ENCODE measurements at regions not wholly inside any gene's neighbourhood (a gene's known extent, or its start where the extent isn't known, plus 50 kb on each side); places are given as distances from the start of the nearest gene placed in this dataset.
"Not testable (repeated sequence)": the region's sequence is repeated elsewhere in the genome, so short reads cannot be mapped to it uniquely, and the experiment has no call there.

DNA sequence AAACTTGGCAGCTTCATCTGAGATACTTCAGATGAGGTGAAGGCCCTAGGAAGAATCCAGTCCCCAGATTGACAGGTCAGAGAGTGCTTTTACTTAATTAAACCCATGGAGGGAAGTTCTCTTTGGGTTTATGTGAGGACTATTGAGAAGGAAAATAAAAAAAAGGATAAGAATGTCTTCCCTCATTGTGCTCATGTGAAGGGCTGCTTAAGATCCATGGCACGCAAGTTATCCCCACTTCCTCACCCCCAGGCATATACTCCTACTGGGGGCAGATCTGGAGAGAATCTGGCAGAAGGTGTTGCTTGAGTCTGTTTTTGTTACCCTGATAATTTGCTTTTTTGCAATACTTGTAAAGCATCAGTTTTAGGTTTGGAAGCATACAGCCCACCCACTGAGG is 322.9 kb upstream of the TFAP2D start:
- DNase-seq (ENCODE audit: low spot score): no peak
- TF ChIP-seq, protein P1, sequence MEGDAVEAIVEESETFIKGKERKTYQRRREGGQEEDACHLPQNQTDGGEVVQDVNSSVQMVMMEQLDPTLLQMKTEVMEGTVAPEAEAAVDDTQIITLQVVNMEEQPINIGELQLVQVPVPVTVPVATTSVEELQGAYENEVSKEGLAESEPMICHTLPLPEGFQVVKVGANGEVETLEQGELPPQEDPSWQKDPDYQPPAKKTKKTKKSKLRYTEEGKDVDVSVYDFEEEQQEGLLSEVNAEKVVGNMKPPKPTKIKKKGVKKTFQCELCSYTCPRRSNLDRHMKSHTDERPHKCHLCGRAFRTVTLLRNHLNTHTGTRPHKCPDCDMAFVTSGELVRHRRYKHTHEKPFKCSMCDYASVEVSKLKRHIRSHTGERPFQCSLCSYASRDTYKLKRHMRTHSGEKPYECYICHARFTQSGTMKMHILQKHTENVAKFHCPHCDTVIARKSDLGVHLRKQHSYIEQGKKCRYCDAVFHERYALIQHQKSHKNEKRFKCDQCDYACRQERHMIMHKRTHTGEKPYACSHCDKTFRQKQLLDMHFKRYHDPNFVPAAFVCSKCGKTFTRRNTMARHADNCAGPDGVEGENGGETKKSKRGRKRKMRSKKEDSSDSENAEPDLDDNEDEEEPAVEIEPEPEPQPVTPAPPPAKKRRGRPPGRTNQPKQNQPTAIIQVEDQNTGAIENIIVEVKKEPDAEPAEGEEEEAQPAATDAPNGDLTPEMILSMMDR (IDR thresholded peaks at IDR 0.05; ENCODE audit: extremely low read depth, missing control alignments): no peak

DNA sequence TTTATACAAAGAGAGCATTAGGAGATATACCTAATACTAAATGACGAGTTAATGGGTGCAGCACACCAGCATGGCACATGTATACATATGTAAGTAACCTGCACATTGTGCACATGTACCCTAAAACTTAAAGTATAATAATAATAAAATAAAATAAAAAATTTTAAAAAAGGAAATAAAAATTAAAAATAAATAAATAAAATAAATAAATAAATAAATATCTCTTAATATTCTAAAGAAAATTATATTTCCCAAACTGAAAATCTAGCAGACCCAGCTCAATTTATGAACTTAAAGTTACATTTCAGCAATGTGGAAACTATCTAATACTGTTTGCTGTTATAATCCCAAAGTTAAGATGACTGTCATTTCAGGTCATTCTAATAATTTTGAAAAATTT is 319.2 kb upstream of the TFAP2D start:
- not testable (repeated sequence) for DNase-seq (ENCODE audit: low spot score)

GRCh38 chr6:50404643-50405042 is 308.7 kb upstream of the TFAP2D start:
- DNase-seq (ENCODE audit: low spot score): no peak
- TF ChIP-seq, protein P1 (IDR thresholded peaks at IDR 0.05; ENCODE audit: extremely low read depth, missing control alignments): no peak

GRCh38 chr6:50410579-50410978 is 302.7 kb upstream of the TFAP2D start:
- TF ChIP-seq, protein P1 (IDR thresholded peaks at IDR 0.05; ENCODE audit: extremely low read depth, missing control alignments): no peak
- DNase-seq (ENCODE audit: low spot score): no peak

DNA sequence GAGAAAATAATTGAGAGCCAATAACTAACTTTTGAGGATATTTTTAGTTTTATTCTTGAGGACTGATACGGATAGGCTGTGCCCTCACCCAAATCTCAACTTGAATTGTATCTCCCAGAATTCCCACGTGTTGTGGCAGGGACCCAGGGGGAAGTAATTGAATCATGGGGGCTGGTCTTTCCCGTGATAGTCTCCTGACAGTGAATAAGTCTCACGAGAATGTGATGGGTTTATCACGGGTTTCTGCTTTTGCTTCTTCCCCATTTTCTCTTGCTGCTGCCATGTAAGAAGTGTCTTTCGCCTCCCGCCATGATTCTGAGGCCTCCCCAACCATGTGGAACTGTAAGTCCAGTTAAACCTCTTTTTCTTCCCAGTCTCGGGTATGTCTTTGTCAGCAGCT is 292.3 kb upstream of the TFAP2D start:
- not testable (repeated sequence) for DNase-seq (ENCODE audit: low spot score)

GRCh38 chr6:50427267-50427666 is 286.1 kb upstream of the TFAP2D start:
- no peak for DNase-seq (ENCODE audit: low spot score)
- TF ChIP-seq, protein P1 (IDR thresholded peaks at IDR 0.05; ENCODE audit: extremely low read depth, missing control alignments): no peak

DNA sequence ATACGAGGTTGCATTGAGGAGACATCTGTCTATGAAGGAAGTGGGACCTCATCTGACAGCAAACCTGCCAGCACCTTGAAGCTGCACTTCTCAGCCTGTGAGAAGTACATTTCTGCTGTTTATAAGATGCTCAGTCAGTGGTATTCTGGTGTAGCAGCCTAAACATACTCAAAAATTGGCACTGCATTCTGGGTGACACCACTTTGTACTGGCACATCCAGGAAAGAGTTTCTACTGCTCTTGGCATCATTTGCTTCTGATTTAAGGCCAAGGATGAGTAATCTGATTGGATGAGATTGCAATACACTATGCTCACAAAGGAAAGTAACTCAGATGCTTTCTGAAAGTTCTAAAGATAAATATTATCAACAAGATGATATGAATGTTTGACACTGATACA is 275.4 kb upstream of the TFAP2D start:
- TF ChIP-seq, protein P1 (IDR thresholded peaks at IDR 0.05; ENCODE audit: extremely low read depth, missing control alignments): no peak
- DNase-seq (ENCODE audit: low spot score): no peak

GRCh38 chr6:50442531-50443040 is 270.7 kb upstream of the TFAP2D start:
- TF ChIP-seq, protein P1 (IDR thresholded peaks at IDR 0.05; ENCODE audit: extremely low read depth, missing control alignments): no peak

GRCh38 chr6:50443144-50443543 is 270.2 kb upstream of the TFAP2D start:
- TF ChIP-seq, protein P1 (IDR thresholded peaks at IDR 0.05; ENCODE audit: extremely low read depth, missing control alignments): no peak
- DNase-seq (ENCODE audit: low spot score): no peak

More at GRCh38 chr6:50442531-50443040, 270.7 kb upstream of the TFAP2D start:
- DNase-seq (ENCODE audit: low spot score): no peak
